Endothelial cell of umbilical vein (primary cell): ENCODE measurements at regions not wholly inside any gene's neighbourhood (a gene's known extent, or its start where the extent isn't known, plus 50 kb on each side); places are given as distances from the start of the nearest gene placed in this dataset.

Experiments used
- BruUV-seq: library from RNA; stranded (reverse); fragments of 400-500 nt; replicated peaks from 2 replicates; lab custom pipeline; 2021; lab: Mats Ljungman, UMichigan
- CTCF ChIA-PET: fragments of 300-600, 350-600 bp; sonication (Branson Sonifier 250); formaldehyde crosslinking; loops from one replicate; lab custom pipeline; 2021; ENCODE audit warnings: antibody characterized with exemption, inconsistent platforms; lab: Charles Lee
- POLR2A ChIA-PET: fragments of 300-600, 350-600 bp; sonication (Branson Sonifier 250); formaldehyde crosslinking; loops from one replicate; lab custom pipeline; 2021; ENCODE audit warnings: antibody characterized with exemption, inconsistent platforms; lab: Charles Lee
- DNase-seq: peaks from one replicate; pipeline ENCODE4 v3.0.0-alpha.2; 2011; ENCODE audit warnings: low read depth, low spot score
- FAIRE-seq: peaks from 2 replicates; lab custom pipeline; 2011; peaks lifted over from hg19 to GRCh38; lab: Jason Lieb, UNC
- H2AFZ ChIP-seq: 2 replicates; pipeline ENCODE4 v1.6.0; 2012; ENCODE audit warnings: low read depth, low read length, control low read depth, inconsistent platforms
- H3K27ac ChIP-seq: 2 replicates; pipeline ENCODE4 v1.5.1; 2011; ENCODE audit warnings: low read depth, mild to moderate bottlenecking, control low read depth, low read length, moderate library complexity; ENCODE audit not compliant: insufficient read depth
- H3K27me3 ChIP-seq, 2 experiments: 2 replicates each; pipeline versions ENCODE4 v1.6.0 to v1.6.1; 2011; ENCODE audit warnings: low read length in 2 of 2, mixed read lengths in 1 of 2; ENCODE audit not compliant: control insufficient read depth in 2 of 2, insufficient read depth in 2 of 2
- H3K36me3 ChIP-seq, 2 experiments: 2 replicates in 1 of 2; 3 replicates in 1 of 2; pipeline ENCODE4 v1.5.1; 2011; ENCODE audit warnings: low read length in 2 of 2, mild to moderate bottlenecking in 1 of 2, moderate library complexity in 1 of 2; ENCODE audit not compliant: control insufficient read depth in 2 of 2, insufficient read depth in 2 of 2; ENCODE audit errors: extremely low read depth in 1 of 2
- H3K4me1 ChIP-seq: 3 replicates; pipeline ENCODE4 v1.5.1; 2011; ENCODE audit warnings: mild to moderate bottlenecking, low read length; ENCODE audit not compliant: control insufficient read depth, insufficient read depth; ENCODE audit errors: extremely low read depth
- H3K4me2 ChIP-seq: 2 replicates; pipeline ENCODE4 v1.6.1; 2011; ENCODE audit warnings: low read length, control low read depth, mixed read lengths; ENCODE audit not compliant: insufficient read depth
- H3K4me3 ChIP-seq, 3 experiments: fragments of 200-600 bp in 1 of 3; sonication (generic), shearing (Covaris generic) in 1 of 3; replicated peaks in 1 of 3; 2 replicates each; pipeline ENCODE4 v1.5.1; 2011 to 2016; ENCODE audit warnings: control low read depth in 3 of 3, low read length in 3 of 3, mild to moderate bottlenecking in 2 of 3, inconsistent platforms in 1 of 3, low read depth in 1 of 3, moderate library complexity in 1 of 3; ENCODE audit not compliant: insufficient read depth in 1 of 3
- H3K79me2 ChIP-seq: 2 replicates; pipeline ENCODE4 v1.6.0; 2012; ENCODE audit warnings: low read length, inconsistent platforms; ENCODE audit not compliant: control insufficient read depth, insufficient read depth
- H3K9ac ChIP-seq: replicated peaks from 2 replicates; pipeline ENCODE3; 2011; ENCODE audit warnings: low read length, control low read depth; ENCODE audit not compliant: insufficient read depth; ENCODE audit errors: extremely low read depth
- H3K9me1 ChIP-seq: replicated peaks from 3 replicates; pipeline ENCODE4 v1.6.0; 2011; ENCODE audit warnings: mild to moderate bottlenecking, low read length; ENCODE audit not compliant: control insufficient read depth, insufficient read depth; ENCODE audit errors: extremely low read depth
- H3K9me3 ChIP-seq: replicated peaks from 2 replicates; pipeline ENCODE4 v1.5.1; 2012; ENCODE audit warnings: low read length, inconsistent platforms; ENCODE audit not compliant: control insufficient read depth, insufficient read depth
- H4K20me1 ChIP-seq: replicated peaks from 2 replicates; pipeline ENCODE3; 2011; ENCODE audit warnings: mild to moderate bottlenecking, low read length; ENCODE audit not compliant: control insufficient read depth, insufficient read depth; ENCODE audit errors: extremely low read depth
- EZH2 ChIP-seq: IDR thresholded peaks from 2 replicates; pipeline ENCODE4 v1.6.1; 2012; ENCODE audit warnings: borderline replicate concordance, low read depth, mild to moderate bottlenecking, moderate library complexity, low read length, inconsistent platforms; ENCODE audit not compliant: severe bottlenecking
- FOS ChIP-seq: IDR thresholded peaks from 2 replicates; pipeline ENCODE4 v1.6.1; 2011; ENCODE audit warnings: mild to moderate bottlenecking, low read length, moderate library complexity, borderline replicate concordance; ENCODE audit not compliant: insufficient read depth
- GATA2 ChIP-seq: IDR thresholded peaks from 2 replicates; pipeline ENCODE4 v1.7.0; 2011; ENCODE audit warnings: low read depth, mild to moderate bottlenecking, moderate library complexity, mixed read lengths, low read length; ENCODE audit not compliant: insufficient read length, insufficient read depth
- JUN ChIP-seq: IDR thresholded peaks from 2 replicates; pipeline ENCODE4 v1.6.1; 2011; ENCODE audit warnings: borderline replicate concordance, low read depth; ENCODE audit not compliant: insufficient read length, insufficient read depth
- MAX ChIP-seq: IDR thresholded peaks from 2 replicates; pipeline ENCODE4 v1.6.1; 2011; ENCODE audit not compliant: insufficient read depth, insufficient read length
- MYC ChIP-seq: IDR thresholded peaks from one replicate; pipeline ENCODE4 v1.6.1; 2011; ENCODE audit warnings: mild to moderate bottlenecking, low read depth, low read length
- POLR2A ChIP-seq: IDR thresholded peaks from 2 replicates; pipeline ENCODE4 v1.6.1; 2012; ENCODE audit warnings: low read depth, mild to moderate bottlenecking, control low read depth, low read length
- POLR2AphosphoS5 ChIP-seq: IDR thresholded peaks from 2 replicates; pipeline ENCODE4 v1.6.1; 2012; ENCODE audit warnings: low read depth, mild to moderate bottlenecking, control low read depth, low read length, moderate library complexity; ENCODE audit not compliant: insufficient read depth
- dilution Hi-C: fragments of 300-500 bp; cut with MboI; formaldehyde crosslinking; loops from one replicate; pipeline ENCODE4 v1.15.0; 2019; ENCODE audit warnings: low sequenced_read_pairs; ENCODE audit not compliant: extremely low pct_ligation_motif_present
- intact Hi-C: fragments of 100-400 bp; cut with micrococcal nuclease; formaldehyde crosslinking; loops from one replicate; pipeline ENCODE4 v1.10.0; 2022
- TF ChIP-seq, protein P1 (sequence below), 2 donors: IDR thresholded peaks; 1 replicate in 1 of 2; 2 replicates in 1 of 2; pipeline ENCODE4 v1.5.1; 2011; ENCODE audit warnings: low read length in 2 of 2, mild to moderate bottlenecking in 2 of 2, moderate library complexity in 2 of 2, control low read depth in 1 of 2, inconsistent platforms in 1 of 2, low read depth in 1 of 2; ENCODE audit not compliant: insufficient read depth in 1 of 2; ENCODE audit errors: extremely low read depth in 1 of 2

DNA sequence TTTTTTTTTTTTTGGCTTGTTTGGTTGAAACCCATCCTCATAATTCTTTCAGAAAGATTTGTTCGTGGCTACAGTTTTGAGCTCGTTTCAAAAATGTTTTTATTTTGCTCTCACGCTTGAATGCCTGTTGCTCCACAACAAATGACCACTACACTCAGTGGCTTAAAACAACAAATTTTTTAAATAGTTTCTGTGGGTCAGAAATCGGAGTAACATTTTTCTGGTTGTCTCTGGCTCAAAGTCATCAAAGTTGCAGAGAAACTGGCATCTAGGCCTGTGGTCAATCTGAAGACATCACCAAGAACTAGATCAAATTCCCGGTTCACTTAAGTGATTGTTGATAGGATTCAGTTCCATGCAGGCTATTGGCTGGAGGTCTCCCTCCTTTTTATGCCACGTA is 560.0 kb downstream of the SNAPC1 start:
- DNase-seq (no peak), FAIRE-seq (no peak)
- CTCF ChIA-PET: no interaction called here
- Histone ChIP-seq H3K9me1 (no peaks in the 10 kb centered on the region), H3K4me3 (no peak overlapping the region), H3K36me3 (no peaks in the 10 kb centered on the region), H3K4me2 (no peak overlapping the region), H3K9me3 (no peaks in the 10 kb centered on the region), H3K4me1 (no peaks in the 10 kb centered on the region), H2AFZ (no peak overlapping the region), H4K20me1 (no peaks in the 10 kb centered on the region), H3K79me2 (no peaks in the 10 kb centered on the region), H3K9ac (no peak overlapping the region), H3K27ac (no peak overlapping the region), H3K27me3 (no peaks in the 10 kb centered on the region)
- no TSS peak for BruUV-seq
- TF ChIP-seq EZH2 (no peak), JUN (no peak), POLR2AphosphoS5 (no peak), MYC (no peak), POLR2A (no peak), MAX (no peak), GATA2 (no peak), FOS (no peak)
- TF ChIP-seq, protein P1, sequence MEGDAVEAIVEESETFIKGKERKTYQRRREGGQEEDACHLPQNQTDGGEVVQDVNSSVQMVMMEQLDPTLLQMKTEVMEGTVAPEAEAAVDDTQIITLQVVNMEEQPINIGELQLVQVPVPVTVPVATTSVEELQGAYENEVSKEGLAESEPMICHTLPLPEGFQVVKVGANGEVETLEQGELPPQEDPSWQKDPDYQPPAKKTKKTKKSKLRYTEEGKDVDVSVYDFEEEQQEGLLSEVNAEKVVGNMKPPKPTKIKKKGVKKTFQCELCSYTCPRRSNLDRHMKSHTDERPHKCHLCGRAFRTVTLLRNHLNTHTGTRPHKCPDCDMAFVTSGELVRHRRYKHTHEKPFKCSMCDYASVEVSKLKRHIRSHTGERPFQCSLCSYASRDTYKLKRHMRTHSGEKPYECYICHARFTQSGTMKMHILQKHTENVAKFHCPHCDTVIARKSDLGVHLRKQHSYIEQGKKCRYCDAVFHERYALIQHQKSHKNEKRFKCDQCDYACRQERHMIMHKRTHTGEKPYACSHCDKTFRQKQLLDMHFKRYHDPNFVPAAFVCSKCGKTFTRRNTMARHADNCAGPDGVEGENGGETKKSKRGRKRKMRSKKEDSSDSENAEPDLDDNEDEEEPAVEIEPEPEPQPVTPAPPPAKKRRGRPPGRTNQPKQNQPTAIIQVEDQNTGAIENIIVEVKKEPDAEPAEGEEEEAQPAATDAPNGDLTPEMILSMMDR (IDR thresholded peaks at IDR 0.05; ENCODE audit: extremely low read depth in 1 of 2, insufficient read depth in 1 of 2, low read depth in 1 of 2, low read length in 2 of 2): no peak
- intact Hi-C loops (no loop called here), dilution Hi-C loops (no loop called here)
- POLR2A ChIA-PET: no interaction called here
